ENCODE measurements at regions not wholly inside any gene's neighbourhood (a gene's known extent, or its start where the extent isn't known, plus 50 kb on each side); places are given as distances from the start of the nearest gene placed in this dataset.

- no peak for TF ChIP-seq CTCF (IDR thresholded peaks at IDR 0.05)
- no peak for TF ChIP-seq POLR2A (IDR thresholded peaks at IDR 0.05)
These were observed 62.3 kb upstream of the LSM6 start for GRCh38 chr4:146113171-146113570.
